ENCODE measurements at regions not wholly inside any gene's neighbourhood (a gene's known extent, or its start where the extent isn't known, plus 50 kb on each side); places are given as distances from the start of the nearest gene placed in this dataset.

GRCh38 chr6:19943042-19943441 lies 105.9 kb downstream of the ID4 start:
- TF ChIP-seq, protein P1, sequence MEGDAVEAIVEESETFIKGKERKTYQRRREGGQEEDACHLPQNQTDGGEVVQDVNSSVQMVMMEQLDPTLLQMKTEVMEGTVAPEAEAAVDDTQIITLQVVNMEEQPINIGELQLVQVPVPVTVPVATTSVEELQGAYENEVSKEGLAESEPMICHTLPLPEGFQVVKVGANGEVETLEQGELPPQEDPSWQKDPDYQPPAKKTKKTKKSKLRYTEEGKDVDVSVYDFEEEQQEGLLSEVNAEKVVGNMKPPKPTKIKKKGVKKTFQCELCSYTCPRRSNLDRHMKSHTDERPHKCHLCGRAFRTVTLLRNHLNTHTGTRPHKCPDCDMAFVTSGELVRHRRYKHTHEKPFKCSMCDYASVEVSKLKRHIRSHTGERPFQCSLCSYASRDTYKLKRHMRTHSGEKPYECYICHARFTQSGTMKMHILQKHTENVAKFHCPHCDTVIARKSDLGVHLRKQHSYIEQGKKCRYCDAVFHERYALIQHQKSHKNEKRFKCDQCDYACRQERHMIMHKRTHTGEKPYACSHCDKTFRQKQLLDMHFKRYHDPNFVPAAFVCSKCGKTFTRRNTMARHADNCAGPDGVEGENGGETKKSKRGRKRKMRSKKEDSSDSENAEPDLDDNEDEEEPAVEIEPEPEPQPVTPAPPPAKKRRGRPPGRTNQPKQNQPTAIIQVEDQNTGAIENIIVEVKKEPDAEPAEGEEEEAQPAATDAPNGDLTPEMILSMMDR (conservative IDR thresholded peaks at IDR 0.05; ENCODE audit: low read length), result no peak
- no peak for TF ChIP-seq EZH2phosphoT487 (IDR thresholded peaks at IDR 0.05; ENCODE audit: borderline replicate concordance)
